ENCODE measurements at regions not wholly inside any gene's neighbourhood (a gene's known extent, or its start where the extent isn't known, plus 50 kb on each side); places are given as distances from the start of the nearest gene placed in this dataset.
"Not testable (repeated sequence)": the region's sequence is repeated elsewhere in the genome, so short reads cannot be mapped to it uniquely, and the experiment has no call there.

DNA sequence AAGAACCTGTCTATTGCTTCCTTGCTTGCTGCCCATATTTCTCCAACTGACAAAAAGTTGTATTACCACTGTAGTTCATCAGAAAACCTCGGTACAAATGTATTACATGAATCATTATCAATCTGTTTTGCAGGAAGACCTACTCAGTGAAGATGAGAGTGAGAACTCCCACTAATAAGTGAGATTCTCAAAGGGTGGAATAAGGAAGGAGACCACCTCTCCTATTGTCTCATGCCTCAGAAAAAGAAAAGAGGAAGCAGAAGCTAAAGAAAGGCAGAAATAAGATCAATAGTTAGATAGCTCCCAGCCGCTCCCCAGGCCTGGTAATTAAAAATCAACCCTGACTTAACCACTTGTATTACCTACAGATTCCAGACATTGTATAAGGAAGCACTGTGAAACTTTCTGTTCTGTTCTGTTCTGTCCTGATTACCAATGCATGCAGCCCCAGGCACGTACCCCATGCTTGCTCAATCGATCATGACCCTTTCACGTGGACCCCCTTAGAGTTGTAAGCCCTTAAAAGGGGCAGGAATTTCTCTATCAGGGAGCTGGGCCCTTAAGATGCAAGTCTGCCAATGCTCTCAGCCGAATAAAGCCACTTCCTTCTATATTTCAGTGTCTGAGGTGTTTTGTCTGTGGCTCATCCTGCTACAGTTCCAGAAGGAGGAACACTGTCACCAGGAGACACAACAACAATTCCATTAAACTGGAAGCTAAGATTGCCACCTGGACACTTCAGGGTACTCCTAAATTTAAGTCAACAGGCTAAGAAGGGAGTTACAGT is 152.5 kb upstream of the COX7C start:
- BruUV-seq (replicated peaks) = no TSS peak
- TF ChIP-seq, protein P1, sequence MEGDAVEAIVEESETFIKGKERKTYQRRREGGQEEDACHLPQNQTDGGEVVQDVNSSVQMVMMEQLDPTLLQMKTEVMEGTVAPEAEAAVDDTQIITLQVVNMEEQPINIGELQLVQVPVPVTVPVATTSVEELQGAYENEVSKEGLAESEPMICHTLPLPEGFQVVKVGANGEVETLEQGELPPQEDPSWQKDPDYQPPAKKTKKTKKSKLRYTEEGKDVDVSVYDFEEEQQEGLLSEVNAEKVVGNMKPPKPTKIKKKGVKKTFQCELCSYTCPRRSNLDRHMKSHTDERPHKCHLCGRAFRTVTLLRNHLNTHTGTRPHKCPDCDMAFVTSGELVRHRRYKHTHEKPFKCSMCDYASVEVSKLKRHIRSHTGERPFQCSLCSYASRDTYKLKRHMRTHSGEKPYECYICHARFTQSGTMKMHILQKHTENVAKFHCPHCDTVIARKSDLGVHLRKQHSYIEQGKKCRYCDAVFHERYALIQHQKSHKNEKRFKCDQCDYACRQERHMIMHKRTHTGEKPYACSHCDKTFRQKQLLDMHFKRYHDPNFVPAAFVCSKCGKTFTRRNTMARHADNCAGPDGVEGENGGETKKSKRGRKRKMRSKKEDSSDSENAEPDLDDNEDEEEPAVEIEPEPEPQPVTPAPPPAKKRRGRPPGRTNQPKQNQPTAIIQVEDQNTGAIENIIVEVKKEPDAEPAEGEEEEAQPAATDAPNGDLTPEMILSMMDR (conservative IDR thresholded peaks at IDR 0.05; ENCODE audit: low read depth, low read length) = no peak
- no peak for TF ChIP-seq EZH2 (IDR thresholded peaks at IDR 0.05; ENCODE audit: borderline replicate concordance, low read depth, low read length, poor library complexity, severe bottlenecking)
- Histone ChIP-seq H3K9me3 (ENCODE audit: low read depth, low read length, poor library complexity, severe bottlenecking) (peaks cover 6% of the 10 kb centered on the region), H3K36me3 (ENCODE audit: insufficient read depth, low read length, poor library complexity, severe bottlenecking) (no peaks in the 10 kb centered on the region), H3K4me1 (ENCODE audit: insufficient read depth, low read length, poor library complexity, severe bottlenecking) (no peaks in the 10 kb centered on the region), H3K27me3 (replicated peaks; ENCODE audit: insufficient read depth, low read depth, low read length, poor library complexity) (no peaks in the 10 kb centered on the region), H3K4me3 (ENCODE audit: low read depth, low read length, poor library complexity, severe bottlenecking) (no peak overlapping the region), H3K27ac (ENCODE audit: low read depth, low read length, poor library complexity, severe bottlenecking) (no peak overlapping the region)
- ChIA-PET CTCF (no interaction called here), POLR2A (ENCODE audit: low non-redundant PET) (no interaction called here)
- intact Hi-C loops (cut with micrococcal nuclease; ENCODE audit: unreplicated experiment) = no loop called here
- DNase-seq (ENCODE audit: low spot score) = no peak

DNA sequence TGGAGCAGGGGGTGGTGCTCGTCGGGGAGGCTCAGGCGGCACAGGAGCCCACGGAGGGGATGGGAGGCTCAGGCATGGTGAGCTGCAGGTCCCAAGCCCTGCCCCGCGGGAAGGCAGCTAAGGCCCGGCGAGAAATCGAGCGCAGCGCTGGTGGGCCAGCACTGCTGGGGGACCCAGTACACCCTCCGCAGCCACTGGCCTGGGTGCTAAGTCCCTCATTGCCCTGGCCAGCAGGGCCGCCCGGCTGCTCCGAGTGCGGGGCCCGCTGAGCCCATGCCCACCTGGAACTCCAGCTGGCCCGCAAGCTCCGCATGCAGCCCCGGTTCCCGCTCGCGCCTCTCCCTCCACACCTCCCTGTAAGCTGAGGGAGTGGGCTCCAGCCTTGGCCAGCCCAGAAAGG is 151.0 kb upstream of the COX7C start:
- BruUV-seq (replicated peaks); H3K27me3 ChIP-seq (replicated peaks; ENCODE audit: insufficient read depth, low read depth, low read length, poor library complexity); CTCF ChIA-PET: not testable (repeated sequence)

DNA sequence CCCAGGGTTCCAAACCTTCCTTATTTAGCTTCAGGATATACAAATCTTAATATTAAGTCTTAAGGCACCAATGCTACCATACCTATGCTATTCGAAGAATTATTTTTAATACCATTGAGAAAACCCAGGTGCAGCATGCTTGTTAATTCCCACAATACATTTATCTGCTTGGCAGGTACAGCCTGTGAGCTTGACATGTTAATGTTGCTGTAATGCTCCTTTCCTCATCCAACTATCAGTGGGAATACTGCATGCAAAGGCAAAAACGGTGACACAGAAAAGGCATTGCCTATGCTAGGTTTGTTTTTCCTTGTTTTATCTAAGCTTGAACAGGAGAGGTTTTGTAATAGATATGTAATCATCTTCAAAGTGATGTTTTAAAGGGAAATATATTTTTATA is 135.7 kb upstream of the COX7C start:
- DNase-seq (ENCODE audit: low spot score) = no peak
- Histone ChIP-seq H3K9me3 (ENCODE audit: low read depth, low read length, poor library complexity, severe bottlenecking) (no peaks in the 10 kb centered on the region), H3K4me1 (ENCODE audit: insufficient read depth, low read length, poor library complexity, severe bottlenecking) (no peaks in the 10 kb centered on the region), H3K4me3 (ENCODE audit: low read depth, low read length, poor library complexity, severe bottlenecking) (no peak overlapping the region), H3K27ac (ENCODE audit: low read depth, low read length, poor library complexity, severe bottlenecking) (no peak overlapping the region), H3K27me3 (replicated peaks; ENCODE audit: insufficient read depth, low read depth, low read length, poor library complexity) (no peaks in the 10 kb centered on the region), H3K36me3 (ENCODE audit: insufficient read depth, low read length, poor library complexity, severe bottlenecking) (no peaks in the 10 kb centered on the region)
- BruUV-seq (replicated peaks) = no TSS peak
- ChIA-PET POLR2A (ENCODE audit: low non-redundant PET) (no interaction called here), CTCF (no interaction called here)
- intact Hi-C loops (cut with micrococcal nuclease; ENCODE audit: unreplicated experiment) = no loop called here
- TF ChIP-seq, protein P1 (conservative IDR thresholded peaks at IDR 0.05; ENCODE audit: low read depth, low read length) = no peak
- no peak for TF ChIP-seq EZH2 (IDR thresholded peaks at IDR 0.05; ENCODE audit: borderline replicate concordance, low read depth, low read length, poor library complexity, severe bottlenecking)

More for the DNA sequence above, 151.0 kb upstream of the COX7C start:
- DNase-seq (ENCODE audit: low spot score); intact Hi-C loops (cut with micrococcal nuclease; ENCODE audit: unreplicated experiment); H3K36me3 ChIP-seq (ENCODE audit: insufficient read depth, low read length, poor library complexity, severe bottlenecking); POLR2A ChIA-PET (ENCODE audit: low non-redundant PET); H3K27ac ChIP-seq (ENCODE audit: low read depth, low read length, poor library complexity, severe bottlenecking); H3K9me3 ChIP-seq (ENCODE audit: low read depth, low read length, poor library complexity, severe bottlenecking); H3K4me1 ChIP-seq (ENCODE audit: insufficient read depth, low read length, poor library complexity, severe bottlenecking); H3K4me3 ChIP-seq (ENCODE audit: low read depth, low read length, poor library complexity, severe bottlenecking): not testable (repeated sequence)

DNA sequence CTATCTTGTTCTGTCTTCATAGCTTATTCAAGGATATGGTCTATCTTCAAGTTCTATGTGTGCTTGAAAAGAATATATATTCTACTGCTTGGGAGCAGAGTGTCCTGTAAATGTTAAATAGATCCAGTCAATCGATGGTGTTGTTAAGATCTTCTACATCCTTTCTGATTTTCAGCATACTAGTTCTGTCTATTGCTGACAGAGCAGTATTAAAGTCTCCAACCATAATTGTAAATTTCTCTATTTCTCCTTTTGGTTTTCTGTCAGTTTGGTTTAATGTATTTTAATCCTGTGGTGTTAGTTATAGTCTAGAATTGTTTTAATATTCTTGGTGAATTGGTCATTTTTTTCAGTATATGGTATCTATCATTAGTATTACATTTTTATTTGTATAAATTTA is 124.0 kb upstream of the COX7C start:
- POLR2A ChIA-PET (ENCODE audit: low non-redundant PET) = no interaction called here

More for the DNA sequence above, 124.0 kb upstream of the COX7C start:
- no peaks in the 10 kb centered on the region for H3K9me3 ChIP-seq (ENCODE audit: low read depth, low read length, poor library complexity, severe bottlenecking)
- no TSS peak for BruUV-seq (replicated peaks)
- H3K4me1 ChIP-seq (ENCODE audit: insufficient read depth, low read length, poor library complexity, severe bottlenecking) = no peaks in the 10 kb centered on the region
- H3K27me3 ChIP-seq (replicated peaks; ENCODE audit: insufficient read depth, low read depth, low read length, poor library complexity) = no peaks in the 10 kb centered on the region
- H3K27ac ChIP-seq (ENCODE audit: low read depth, low read length, poor library complexity, severe bottlenecking) = no peak overlapping the region
- CTCF ChIA-PET = no interaction called here
- intact Hi-C loops (cut with micrococcal nuclease; ENCODE audit: unreplicated experiment) = no loop called here
- no peak overlapping the region for H3K4me3 ChIP-seq (ENCODE audit: low read depth, low read length, poor library complexity, severe bottlenecking)
- no peak for DNase-seq (ENCODE audit: low spot score)
- no peak for TF ChIP-seq EZH2 (IDR thresholded peaks at IDR 0.05; ENCODE audit: borderline replicate concordance, low read depth, low read length, poor library complexity, severe bottlenecking)
- TF ChIP-seq, protein P1 (conservative IDR thresholded peaks at IDR 0.05; ENCODE audit: low read depth, low read length) = no peak
- H3K36me3 ChIP-seq (ENCODE audit: insufficient read depth, low read length, poor library complexity, severe bottlenecking) = no peaks in the 10 kb centered on the region

All from A673 (cell line).